ENCODE measurements at regions not wholly inside any gene's neighbourhood (a gene's known extent, or its start where the extent isn't known, plus 50 kb on each side); places are given as distances from the start of the nearest gene placed in this dataset.

- DNase-seq (ENCODE audit: extremely low read depth in 1 of 4, low spot score in 3 of 4) (no peak), ATAC-seq (no peak), FAIRE-seq (no peak)
- no peak for TF ChIP-seq SRSF3 (IDR thresholded peaks at IDR 0.05; ENCODE audit: insufficient read depth, low read length)
- TF ChIP-seq, protein P1, sequence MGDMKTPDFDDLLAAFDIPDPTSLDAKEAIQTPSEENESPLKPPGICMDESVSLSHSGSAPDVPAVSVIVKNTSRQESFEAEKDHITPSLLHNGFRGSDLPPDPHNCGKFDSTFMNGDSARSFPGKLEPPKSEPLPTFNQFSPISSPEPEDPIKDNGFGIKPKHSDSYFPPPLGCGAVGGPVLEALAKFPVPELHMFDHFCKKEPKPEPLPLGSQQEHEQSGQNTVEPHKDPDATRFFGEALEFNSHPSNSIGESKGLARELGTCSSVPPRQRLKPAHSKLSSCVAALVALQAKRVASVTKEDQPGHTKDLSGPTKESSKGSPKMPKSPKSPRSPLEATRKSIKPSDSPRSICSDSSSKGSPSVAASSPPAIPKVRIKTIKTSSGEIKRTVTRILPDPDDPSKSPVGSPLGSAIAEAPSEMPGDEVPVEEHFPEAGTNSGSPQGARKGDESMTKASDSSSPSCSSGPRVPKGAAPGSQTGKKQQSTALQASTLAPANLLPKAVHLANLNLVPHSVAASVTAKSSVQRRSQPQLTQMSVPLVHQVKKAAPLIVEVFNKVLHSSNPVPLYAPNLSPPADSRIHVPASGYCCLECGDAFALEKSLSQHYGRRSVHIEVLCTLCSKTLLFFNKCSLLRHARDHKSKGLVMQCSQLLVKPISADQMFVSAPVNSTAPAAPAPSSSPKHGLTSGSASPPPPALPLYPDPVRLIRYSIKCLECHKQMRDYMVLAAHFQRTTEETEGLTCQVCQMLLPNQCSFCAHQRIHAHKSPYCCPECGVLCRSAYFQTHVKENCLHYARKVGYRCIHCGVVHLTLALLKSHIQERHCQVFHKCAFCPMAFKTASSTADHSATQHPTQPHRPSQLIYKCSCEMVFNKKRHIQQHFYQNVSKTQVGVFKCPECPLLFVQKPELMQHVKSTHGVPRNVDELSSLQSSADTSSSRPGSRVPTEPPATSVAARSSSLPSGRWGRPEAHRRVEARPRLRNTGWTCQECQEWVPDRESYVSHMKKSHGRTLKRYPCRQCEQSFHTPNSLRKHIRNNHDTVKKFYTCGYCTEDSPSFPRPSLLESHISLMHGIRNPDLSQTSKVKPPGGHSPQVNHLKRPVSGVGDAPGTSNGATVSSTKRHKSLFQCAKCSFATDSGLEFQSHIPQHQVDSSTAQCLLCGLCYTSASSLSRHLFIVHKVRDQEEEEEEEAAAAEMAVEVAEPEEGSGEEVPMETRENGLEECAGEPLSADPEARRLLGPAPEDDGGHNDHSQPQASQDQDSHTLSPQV (IDR thresholded peaks at IDR 0.05) = no peak
- no peak for TF ChIP-seq CREM (IDR thresholded peaks at IDR 0.05; ENCODE audit: low read depth)
- no peak for TF ChIP-seq GTF2A2 (tag; IDR thresholded peaks at IDR 0.05)
- no peak for TF ChIP-seq GATA2 (CRISPR knock-in tag; IDR thresholded peaks at IDR 0.05)
- TF ChIP-seq, protein P2, sequence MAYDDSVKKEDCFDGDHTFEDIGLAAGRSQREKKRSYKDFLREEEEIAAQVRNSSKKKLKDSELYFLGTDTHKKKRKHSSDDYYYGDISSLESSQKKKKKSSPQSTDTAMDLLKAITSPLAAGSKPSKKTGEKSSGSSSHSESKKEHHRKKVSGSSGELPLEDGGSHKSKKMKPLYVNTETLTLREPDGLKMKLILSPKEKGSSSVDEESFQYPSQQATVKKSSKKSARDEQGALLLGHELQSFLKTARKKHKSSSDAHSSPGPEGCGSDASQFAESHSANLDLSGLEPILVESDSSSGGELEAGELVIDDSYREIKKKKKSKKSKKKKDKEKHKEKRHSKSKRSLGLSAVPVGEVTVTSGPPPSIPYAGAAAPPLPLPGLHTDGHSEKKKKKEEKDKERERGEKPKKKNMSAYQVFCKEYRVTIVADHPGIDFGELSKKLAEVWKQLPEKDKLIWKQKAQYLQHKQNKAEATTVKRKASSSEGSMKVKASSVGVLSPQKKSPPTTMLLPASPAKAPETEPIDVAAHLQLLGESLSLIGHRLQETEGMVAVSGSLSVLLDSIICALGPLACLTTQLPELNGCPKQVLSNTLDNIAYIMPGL (CRISPR knock-in tag; IDR thresholded peaks at IDR 0.05) = no peak
- TF ChIP-seq HNRNPUL1 (IDR thresholded peaks at IDR 0.05; ENCODE audit: low read length) = no peak
- TF ChIP-seq, protein P3, sequence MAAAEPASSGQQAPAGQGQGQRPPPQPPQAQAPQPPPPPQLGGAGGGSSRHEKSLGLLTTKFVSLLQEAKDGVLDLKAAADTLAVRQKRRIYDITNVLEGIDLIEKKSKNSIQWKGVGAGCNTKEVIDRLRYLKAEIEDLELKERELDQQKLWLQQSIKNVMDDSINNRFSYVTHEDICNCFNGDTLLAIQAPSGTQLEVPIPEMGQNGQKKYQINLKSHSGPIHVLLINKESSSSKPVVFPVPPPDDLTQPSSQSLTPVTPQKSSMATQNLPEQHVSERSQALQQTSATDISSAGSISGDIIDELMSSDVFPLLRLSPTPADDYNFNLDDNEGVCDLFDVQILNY (CRISPR knock-in tag; IDR thresholded peaks at IDR 0.05) = no peak
- no peak for TF ChIP-seq ZNF212 (CRISPR knock-in tag; IDR thresholded peaks at IDR 0.05)
- no peak for TF ChIP-seq JUNB (CRISPR knock-in tag; conservative IDR thresholded peaks at IDR 0.05)
- TF ChIP-seq NBN (IDR thresholded peaks at IDR 0.05; ENCODE audit: low read depth) = no peak
- no peak for TF ChIP-seq ATF6 (CRISPR knock-in tag; IDR thresholded peaks at IDR 0.05)
- no peaks in the 10 kb centered on the region for H3K9me3 ChIP-seq (replicated peaks; ENCODE audit: control insufficient read depth, insufficient read depth, low read depth, low read length)
- WGBS (ENCODE audit: insufficient coverage, low coverage, missing lambda C conversion rate) = 2% methylated on average over 4 of the region's 4 CpGs
- no peak overlapping the region for H2AFZ ChIP-seq (ENCODE audit: low read depth, low read length)
- H3K36me3 ChIP-seq (ENCODE audit: control insufficient read depth, insufficient read depth, low read length) = no peaks in the 10 kb centered on the region
- BruUV-seq (replicated peaks) = no TSS peak
- intact Hi-C loops (cut with micrococcal nuclease) = no loop called here
- no peaks in the 10 kb centered on the region for H3K79me2 ChIP-seq (ENCODE audit: control insufficient read depth, insufficient read depth, low read length)
- H4K20me1 ChIP-seq (replicated peaks; ENCODE audit: control insufficient read depth, insufficient read depth, low read length) = no peaks in the 10 kb centered on the region
- no peak overlapping the region for H3K4me3 ChIP-seq
- in situ Hi-C loops (cut with MboI) = no loop called here
- H3K4me1 ChIP-seq (replicated peaks in 1 of 2; ENCODE audit: control insufficient read depth in 2 of 2, insufficient read depth in 2 of 2, low read length in 2 of 2) = no peaks in the 10 kb centered on the region
- ChIA-PET CTCF (ENCODE audit: low intra/inter-chr PET ratio) (no interaction called here), POLR2A (no interaction called here)
- no peak overlapping the region for H3K27ac ChIP-seq (ENCODE audit: extremely low read depth, low read depth, low read length)
- no peaks in the 10 kb centered on the region for H3K9me1 ChIP-seq (ENCODE audit: control insufficient read depth, insufficient read depth, low read length)
- H3K4me2 ChIP-seq (ENCODE audit: insufficient read depth, low read length) = no peak overlapping the region
- no peaks in the 10 kb centered on the region for H3K27me3 ChIP-seq (ENCODE audit: control insufficient read depth in 2 of 2, insufficient read depth in 2 of 2, low read length in 2 of 2)
- no peak overlapping the region for H3K9ac ChIP-seq (ENCODE audit: insufficient read depth in 1 of 2, low read depth in 2 of 2, low read length in 2 of 2)
Measured at GRCh38 chr13:107332188-107332587, 764.3 kb upstream of the ARGLU1 start.

All from K562 (cell line).